GM19463 (cell line): ENCODE measurements at regions not wholly inside any gene's neighbourhood (a gene's known extent, or its start where the extent isn't known, plus 50 kb on each side); places are given as distances from the start of the nearest gene placed in this dataset.
"Not testable (repeated sequence)": the region's sequence is repeated elsewhere in the genome, so short reads cannot be mapped to it uniquely, and the experiment has no call there.

ENCODE experiments used
- ATAC-seq: cut with Tn5 transposase; IDR thresholded peaks from one replicate; pipeline ENCODE4 v1.9.1; 2021; ENCODE audit warnings: mild to moderate bottlenecking, moderate library complexity; ENCODE audit not compliant: unreplicated experiment

GRCh38 chr14:89743828-89744227 is 210.7 kb downstream of the EFCAB11 start:
- no peak for ATAC-seq

GRCh38 chr14:89740241-89740640 is 214.3 kb downstream of the EFCAB11 start:
- ATAC-seq: no peak

GRCh38 chr14:89736881-89737280 is 217.6 kb downstream of the EFCAB11 start:
- ATAC-seq: no peak

GRCh38 chr14:89731396-89731933 is 223.1 kb downstream of the EFCAB11 start:
- no peak for ATAC-seq

GRCh38 chr14:89730687-89731086 is 223.8 kb downstream of the EFCAB11 start:
- ATAC-seq: no peak

- ATAC-seq: no peak
Observed at GRCh38 chr14:89728964-89729363, 225.6 kb downstream of the EFCAB11 start.

GRCh38 chr14:89726226-89726625 is 228.3 kb downstream of the EFCAB11 start:
- not testable (repeated sequence) for ATAC-seq

- no peak for ATAC-seq
Observed at GRCh38 chr14:89724628-89724960, 229.9 kb downstream of the EFCAB11 start.

- ATAC-seq: no peak
Observed at GRCh38 chr14:89723930-89724627, 230.5 kb downstream of the EFCAB11 start.

GRCh38 chr14:89721956-89722355 is 232.6 kb downstream of the EFCAB11 start:
- no peak for ATAC-seq

GRCh38 chr14:89720741-89721729 is 233.5 kb downstream of the EFCAB11 start:
- ATAC-seq: peak; percentile 63

- peak; percentile 16 for ATAC-seq
Observed at GRCh38 chr14:89720076-89720687, 234.3 kb downstream of the EFCAB11 start.

GRCh38 chr14:89719366-89720075 is 235.0 kb downstream of the EFCAB11 start:
- ATAC-seq: no peak

GRCh38 chr14:89708982-89709625 is 245.4 kb downstream of the EFCAB11 start:
- no peak for ATAC-seq

- no peak for ATAC-seq
Observed at GRCh38 chr14:89707086-89707485, 247.4 kb downstream of the EFCAB11 start.

GRCh38 chr14:89702876-89703200 is 251.7 kb downstream of the EFCAB11 start:
- no peak for ATAC-seq

- ATAC-seq: no peak
Observed at GRCh38 chr14:89702073-89702875, 252.3 kb downstream of the EFCAB11 start.

GRCh38 chr14:89701211-89702043 is 253.1 kb downstream of the EFCAB11 start:
- peak; percentile 88 for ATAC-seq

GRCh38 chr14:89700801-89701200 is 253.7 kb downstream of the EFCAB11 start:
- no peak for ATAC-seq
